GM23338 (cell line): ENCODE measurements at regions not wholly inside any gene's neighbourhood (a gene's known extent, or its start where the extent isn't known, plus 50 kb on each side); places are given as distances from the start of the nearest gene placed in this dataset.

Source experiments
- ATAC-seq: fragments of 200-7000 bp; cut with Tn5 transposase; 3 replicates; pipeline ENCODE4 v1.9.1; 2020
- DNase-seq: peaks from one replicate; pipeline ENCODE4 v3.0.0-alpha.2; 2015; ENCODE audit warnings: low spot score
- H2AFZ ChIP-seq: fragments of 200-600 bp; sonication (generic); 2 replicates; pipeline ENCODE4 v1.8.0; 2016; ENCODE audit warnings: antibody characterized with exemption, mild to moderate bottlenecking, moderate library complexity
- H3F3A ChIP-seq: fragments of 200-600 bp; sonication (generic); replicated peaks from 2 replicates; pipeline ENCODE4 v1.8.0; 2017; ENCODE audit warnings: antibody characterized with exemption, mixed run types, low read depth
- H3K27ac ChIP-seq: fragments of 200-600 bp; sonication (generic); 2 replicates; pipeline ENCODE4 v1.6.1; 2016; ENCODE audit warnings: low read depth
- H3K27me3 ChIP-seq: fragments of 200-600 bp; sonication (generic); 2 replicates; pipeline ENCODE4 v1.8.0; 2016; ENCODE audit warnings: mild to moderate bottlenecking, mixed run types, moderate library complexity; ENCODE audit not compliant: insufficient read depth
- H3K36me3 ChIP-seq: fragments of 200-600 bp; sonication (generic); 2 replicates; pipeline ENCODE4 v1.8.0; 2016; ENCODE audit warnings: mild to moderate bottlenecking; ENCODE audit not compliant: insufficient read depth
- H3K4me1 ChIP-seq: fragments of 200-600 bp; sonication (generic); 2 replicates; pipeline ENCODE4 v1.8.0; 2016; ENCODE audit warnings: mild to moderate bottlenecking, moderate library complexity; ENCODE audit not compliant: insufficient read depth
- H3K4me2 ChIP-seq: fragments of 200-600 bp; sonication (generic); 2 replicates; pipeline ENCODE4 v1.7.1; 2017; ENCODE audit warnings: mixed run types
- H3K4me3 ChIP-seq: fragments of 200-600 bp; sonication (generic); 2 replicates; pipeline ENCODE4 v1.6.1; 2016; ENCODE audit warnings: mixed run types
- H3K79me2 ChIP-seq: fragments of 200-600 bp; sonication (generic); replicated peaks from 2 replicates; pipeline ENCODE4 v1.8.0; 2017; ENCODE audit warnings: mild to moderate bottlenecking; ENCODE audit not compliant: insufficient read depth
- H3K9me2 ChIP-seq: fragments of 200-600 bp; sonication (generic); 2 replicates; pipeline ENCODE4 v1.8.0; 2017; ENCODE audit not compliant: insufficient read depth
- H4K20me1 ChIP-seq: fragments of 200-600 bp; sonication (generic); replicated peaks from 2 replicates; pipeline ENCODE4 v1.8.0; 2017; ENCODE audit warnings: mild to moderate bottlenecking; ENCODE audit not compliant: insufficient read depth
- H3K27ac Mint-ChIP-seq: 2 replicates; pipeline ENCODE4 v1.8.0; 2020; ENCODE audit warnings: inconsistent platforms, mild to moderate bottlenecking, moderate library complexity, mixed read lengths
- H3K27me3 Mint-ChIP-seq: 3 replicates; pipeline ENCODE4 v1.8.0; 2022; ENCODE audit warnings: low read depth, mild to moderate bottlenecking, moderate library complexity, mixed read lengths, inconsistent platforms; ENCODE audit not compliant: insufficient read depth, poor library complexity
- H3K36me3 Mint-ChIP-seq: 3 replicates; pipeline ENCODE4 v1.8.0; 2021; ENCODE audit warnings: low read depth, mild to moderate bottlenecking, inconsistent platforms, moderate library complexity, mixed read lengths
- H3K4me1 Mint-ChIP-seq: 3 replicates; pipeline ENCODE4 v1.8.0; 2020; ENCODE audit warnings: mild to moderate bottlenecking, inconsistent platforms, mixed read lengths
- H3K4me3 Mint-ChIP-seq: 3 replicates; pipeline ENCODE4 v1.8.0; 2021; ENCODE audit warnings: moderate library complexity, mild to moderate bottlenecking, inconsistent platforms, mixed read lengths
- H3K9me3 Mint-ChIP-seq: 3 replicates; pipeline ENCODE4 v1.8.0; 2020; ENCODE audit warnings: moderate library complexity, mild to moderate bottlenecking, inconsistent platforms, mixed read lengths
- EZH2 ChIP-seq: fragments of 200-600 bp; sonication (generic); IDR thresholded peaks from one replicate; pipeline ENCODE4 v1.8.0; 2017; ENCODE audit warnings: antibody characterized with exemption, mild to moderate bottlenecking, low read depth; ENCODE audit not compliant: unreplicated experiment
- EZH2phosphoT487 ChIP-seq: fragments of 200-600 bp; sonication (generic); IDR thresholded peaks from one replicate; pipeline ENCODE4 v1.8.1; 2018; ENCODE audit warnings: antibody characterized with exemption; ENCODE audit not compliant: unreplicated experiment
- JUNB ChIP-seq: IDR thresholded peaks from one replicate; pipeline ENCODE4 v1.6.1; 2016; ENCODE audit warnings: antibody characterized with exemption; ENCODE audit not compliant: unreplicated experiment
- STAT1 ChIP-seq: IDR thresholded peaks from one replicate; pipeline ENCODE4 v1.6.1; 2016; ENCODE audit warnings: antibody characterized with exemption; ENCODE audit not compliant: unreplicated experiment
- ZNF114 ChIP-seq: fragments of 250-450 bp; sonication (Bioruptor Pico); IDR thresholded peaks from 2 replicates; pipeline ENCODE4 v1.5.0; 2020; ENCODE audit warnings: mild to moderate bottlenecking, moderate library complexity
- ZNF331 ChIP-seq: fragments of 250-450 bp; sonication (Bioruptor Pico); IDR thresholded peaks from 2 replicates; pipeline ENCODE4 v1.5.0; 2020; ENCODE audit warnings: low read depth, mild to moderate bottlenecking, moderate library complexity
- TF ChIP-seq, protein P1 (sequence below), 2 experiments: fragments of 200-600 bp in 1 of 2; sonication (generic) in 1 of 2; conservative IDR thresholded peaks; 2 replicates each; pipeline versions ENCODE4 v1.5.1 to v1.6.1; 2016 to 2017; ENCODE audit warnings: antibody characterized with exemption in 2 of 2, low read depth in 2 of 2, mild to moderate bottlenecking in 2 of 2, moderate library complexity in 1 of 2
- TF ChIP-seq, protein P2 (sequence below): fragments of 250-450 bp; sonication (Bioruptor Pico); IDR thresholded peaks from 2 replicates; pipeline ENCODE4 v1.5.0; 2020; ENCODE audit warnings: mild to moderate bottlenecking, moderate library complexity

DNA sequence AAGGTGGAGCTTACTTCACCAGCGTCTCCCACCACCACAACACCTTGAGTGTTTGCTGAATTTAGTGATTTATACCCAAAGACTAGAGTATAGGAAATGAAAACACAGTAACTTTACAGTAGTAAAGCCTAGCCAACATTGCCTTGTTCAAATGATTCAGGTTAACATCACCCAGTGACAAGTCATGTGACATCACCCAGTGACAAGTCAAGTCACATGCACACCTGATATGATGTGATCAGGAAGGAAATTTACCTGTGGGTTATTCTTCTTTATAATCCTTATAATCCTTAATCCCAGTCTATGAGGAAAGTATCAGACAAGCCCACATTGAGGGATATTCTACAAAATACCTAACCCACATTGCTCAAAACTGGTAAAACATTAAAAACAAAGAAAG is 545.6 kb upstream of the MEF2C start:
- H3K27me3 Mint-ChIP-seq, result peaks cover 2% of the 10 kb centered on the region
- Histone ChIP-seq H4K20me1 (no peaks in the 10 kb centered on the region), H3K9me2 (no peaks in the 10 kb centered on the region), H3K4me3 (no peak overlapping the region), H3K4me1 (no peaks in the 10 kb centered on the region), H3F3A (no peaks in the 10 kb centered on the region), H3K79me2 (no peaks in the 10 kb centered on the region), H3K4me2 (no peak overlapping the region), H3K27ac (no peak overlapping the region), H3K36me3 (no peaks in the 10 kb centered on the region), H3K27me3 (no peaks in the 10 kb centered on the region), H2AFZ (no peak overlapping the region)
- H3K36me3 Mint-ChIP-seq, result no peaks in the 10 kb centered on the region
- ATAC-seq (no peak), DNase-seq (no peak)
- no peaks in the 10 kb centered on the region for H3K9me3 Mint-ChIP-seq
- H3K27ac Mint-ChIP-seq, result no peak overlapping the region
- H3K4me1 Mint-ChIP-seq, result peaks cover 5% of the 10 kb centered on the region
- no peak overlapping the region for H3K4me3 Mint-ChIP-seq
- TF ChIP-seq ZNF114 (no peak), STAT1 (no peak), JUNB (no peak), EZH2 (no peak), EZH2phosphoT487 (no peak), ZNF331 (no peak)
- TF ChIP-seq, protein P1, sequence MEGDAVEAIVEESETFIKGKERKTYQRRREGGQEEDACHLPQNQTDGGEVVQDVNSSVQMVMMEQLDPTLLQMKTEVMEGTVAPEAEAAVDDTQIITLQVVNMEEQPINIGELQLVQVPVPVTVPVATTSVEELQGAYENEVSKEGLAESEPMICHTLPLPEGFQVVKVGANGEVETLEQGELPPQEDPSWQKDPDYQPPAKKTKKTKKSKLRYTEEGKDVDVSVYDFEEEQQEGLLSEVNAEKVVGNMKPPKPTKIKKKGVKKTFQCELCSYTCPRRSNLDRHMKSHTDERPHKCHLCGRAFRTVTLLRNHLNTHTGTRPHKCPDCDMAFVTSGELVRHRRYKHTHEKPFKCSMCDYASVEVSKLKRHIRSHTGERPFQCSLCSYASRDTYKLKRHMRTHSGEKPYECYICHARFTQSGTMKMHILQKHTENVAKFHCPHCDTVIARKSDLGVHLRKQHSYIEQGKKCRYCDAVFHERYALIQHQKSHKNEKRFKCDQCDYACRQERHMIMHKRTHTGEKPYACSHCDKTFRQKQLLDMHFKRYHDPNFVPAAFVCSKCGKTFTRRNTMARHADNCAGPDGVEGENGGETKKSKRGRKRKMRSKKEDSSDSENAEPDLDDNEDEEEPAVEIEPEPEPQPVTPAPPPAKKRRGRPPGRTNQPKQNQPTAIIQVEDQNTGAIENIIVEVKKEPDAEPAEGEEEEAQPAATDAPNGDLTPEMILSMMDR (conservative IDR thresholded peaks at IDR 0.05; ENCODE audit: low read depth in 2 of 2), result no peak
- TF ChIP-seq, protein P2, sequence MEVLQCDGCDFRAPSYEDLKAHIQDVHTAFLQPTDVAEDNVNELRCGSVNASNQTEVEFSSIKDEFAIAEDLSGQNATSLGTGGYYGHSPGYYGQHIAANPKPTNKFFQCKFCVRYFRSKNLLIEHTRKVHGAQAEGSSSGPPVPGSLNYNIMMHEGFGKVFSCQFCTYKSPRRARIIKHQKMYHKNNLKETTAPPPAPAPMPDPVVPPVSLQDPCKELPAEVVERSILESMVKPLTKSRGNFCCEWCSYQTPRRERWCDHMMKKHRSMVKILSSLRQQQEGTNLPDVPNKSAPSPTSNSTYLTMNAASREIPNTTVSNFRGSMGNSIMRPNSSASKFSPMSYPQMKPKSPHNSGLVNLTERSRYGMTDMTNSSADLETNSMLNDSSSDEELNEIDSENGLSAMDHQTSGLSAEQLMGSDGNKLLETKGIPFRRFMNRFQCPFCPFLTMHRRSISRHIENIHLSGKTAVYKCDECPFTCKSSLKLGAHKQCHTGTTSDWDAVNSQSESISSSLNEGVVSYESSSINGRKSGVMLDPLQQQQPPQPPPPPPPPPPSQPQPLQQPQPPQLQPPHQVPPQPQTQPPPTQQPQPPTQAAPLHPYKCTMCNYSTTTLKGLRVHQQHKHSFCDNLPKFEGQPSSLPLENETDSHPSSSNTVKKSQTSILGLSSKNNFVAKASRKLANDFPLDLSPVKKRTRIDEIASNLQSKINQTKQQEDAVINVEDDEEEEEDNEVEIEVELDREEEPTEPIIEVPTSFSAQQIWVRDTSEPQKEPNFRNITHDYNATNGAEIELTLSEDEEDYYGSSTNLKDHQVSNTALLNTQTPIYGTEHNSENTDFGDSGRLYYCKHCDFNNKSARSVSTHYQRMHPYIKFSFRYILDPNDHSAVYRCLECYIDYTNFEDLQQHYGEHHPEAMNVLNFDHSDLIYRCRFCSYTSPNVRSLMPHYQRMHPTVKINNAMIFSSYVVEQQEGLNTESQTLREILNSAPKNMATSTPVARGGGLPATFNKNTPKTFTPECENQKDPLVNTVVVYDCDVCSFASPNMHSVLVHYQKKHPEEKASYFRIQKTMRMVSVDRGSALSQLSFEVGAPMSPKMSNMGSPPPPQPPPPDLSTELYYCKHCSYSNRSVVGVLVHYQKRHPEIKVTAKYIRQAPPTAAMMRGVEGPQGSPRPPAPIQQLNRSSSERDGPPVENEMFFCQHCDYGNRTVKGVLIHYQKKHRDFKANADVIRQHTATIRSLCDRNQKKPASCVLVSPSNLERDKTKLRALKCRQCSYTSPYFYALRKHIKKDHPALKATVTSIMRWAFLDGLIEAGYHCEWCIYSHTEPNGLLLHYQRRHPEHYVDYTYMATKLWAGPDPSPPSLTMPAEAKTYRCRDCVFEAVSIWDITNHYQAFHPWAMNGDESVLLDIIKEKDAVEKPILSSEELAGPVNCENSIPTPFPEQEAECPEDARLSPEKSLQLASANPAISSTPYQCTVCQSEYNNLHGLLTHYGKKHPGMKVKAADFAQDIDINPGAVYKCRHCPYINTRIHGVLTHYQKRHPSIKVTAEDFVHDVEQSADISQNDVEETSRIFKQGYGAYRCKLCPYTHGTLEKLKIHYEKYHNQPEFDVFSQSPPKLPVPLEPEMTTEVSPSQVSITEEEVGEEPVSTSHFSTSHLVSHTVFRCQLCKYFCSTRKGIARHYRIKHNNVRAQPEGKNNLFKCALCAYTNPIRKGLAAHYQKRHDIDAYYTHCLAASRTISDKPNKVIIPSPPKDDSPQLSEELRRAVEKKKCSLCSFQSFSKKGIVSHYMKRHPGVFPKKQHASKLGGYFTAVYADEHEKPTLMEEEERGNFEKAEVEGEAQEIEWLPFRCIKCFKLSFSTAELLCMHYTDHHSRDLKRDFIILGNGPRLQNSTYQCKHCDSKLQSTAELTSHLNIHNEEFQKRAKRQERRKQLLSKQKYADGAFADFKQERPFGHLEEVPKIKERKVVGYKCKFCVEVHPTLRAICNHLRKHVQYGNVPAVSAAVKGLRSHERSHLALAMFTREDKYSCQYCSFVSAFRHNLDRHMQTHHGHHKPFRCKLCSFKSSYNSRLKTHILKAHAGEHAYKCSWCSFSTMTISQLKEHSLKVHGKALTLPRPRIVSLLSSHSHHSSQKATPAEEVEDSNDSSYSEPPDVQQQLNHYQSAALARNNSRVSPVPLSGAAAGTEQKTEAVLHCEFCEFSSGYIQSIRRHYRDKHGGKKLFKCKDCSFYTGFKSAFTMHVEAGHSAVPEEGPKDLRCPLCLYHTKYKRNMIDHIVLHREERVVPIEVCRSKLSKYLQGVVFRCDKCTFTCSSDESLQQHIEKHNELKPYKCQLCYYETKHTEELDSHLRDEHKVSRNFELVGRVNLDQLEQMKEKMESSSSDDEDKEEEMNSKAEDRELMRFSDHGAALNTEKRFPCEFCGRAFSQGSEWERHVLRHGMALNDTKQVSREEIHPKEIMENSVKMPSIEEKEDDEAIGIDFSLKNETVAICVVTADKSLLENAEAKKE (CRISPR knock-in tag), result no peak
